SU-DHL-6 (cell line): ENCODE measurements at regions not wholly inside any gene's neighbourhood (a gene's known extent, or its start where the extent isn't known, plus 50 kb on each side); places are given as distances from the start of the nearest gene placed in this dataset.

ENCODE experiments used
- H2AFZ ChIP-seq: fragments of 200-600 bp; sonication (generic); 2 replicates; pipeline ENCODE4 v1.6.1; 2014; ENCODE audit warnings: low read depth, mild to moderate bottlenecking, moderate library complexity, mixed read lengths, antibody characterized with exemption, low read length; ENCODE audit not compliant: severe bottlenecking
- H3F3A ChIP-seq: fragments of 200-600 bp; shearing (Covaris generic); 2 replicates; pipeline ENCODE4 v1.6.0; 2016; ENCODE audit warnings: antibody characterized with exemption, mild to moderate bottlenecking; ENCODE audit not compliant: insufficient read depth
- H3K27ac ChIP-seq: fragments of 200-600 bp; sonication (generic); 2 replicates; pipeline ENCODE4 v1.5.1; 2016; ENCODE audit warnings: low read depth, mild to moderate bottlenecking, low read length, moderate library complexity, mixed read lengths
- H3K27me3 ChIP-seq: fragments of 200-600 bp; sonication (generic), shearing (Covaris generic); 2 replicates; pipeline ENCODE4 v1.6.0; 2014; ENCODE audit warnings: mild to moderate bottlenecking, low read length
- H3K36me3 ChIP-seq: fragments of 200-600 bp; sonication (generic); 2 replicates; pipeline ENCODE4 v1.6.1; 2014; ENCODE audit warnings: mild to moderate bottlenecking, low read length, mixed read lengths
- H3K4me2 ChIP-seq: fragments of 300-600, 200-600 bp; shearing (Covaris generic), sonication (generic); 2 replicates; pipeline ENCODE4 v1.6.0; 2014; ENCODE audit warnings: low read length, low read depth, mild to moderate bottlenecking; ENCODE audit not compliant: poor library complexity, severe bottlenecking
- H3K4me3 ChIP-seq: fragments of 200-600 bp; sonication (generic); 2 replicates; pipeline ENCODE4 v1.5.1; 2014; ENCODE audit warnings: antibody characterized with exemption, low read length, mild to moderate bottlenecking, mixed read lengths; ENCODE audit not compliant: insufficient read depth, poor library complexity, severe bottlenecking
- H3K79me2 ChIP-seq: fragments of 200-600 bp; sonication (generic); 2 replicates; pipeline ENCODE4 v1.6.1; 2014; ENCODE audit warnings: mild to moderate bottlenecking, low read length, moderate library complexity; ENCODE audit not compliant: insufficient read depth
- H3K9ac ChIP-seq: fragments of 200-600 bp; sonication (generic); 2 replicates; pipeline ENCODE4 v1.7.0; 2014; ENCODE audit warnings: mild to moderate bottlenecking, low read length
- H3K9me2 ChIP-seq: fragments of 200-600 bp; sonication (generic); replicated peaks from 2 replicates; pipeline ENCODE4 v1.6.1; 2014; ENCODE audit warnings: low read length; ENCODE audit not compliant: insufficient read depth
- H3K9me3 ChIP-seq: fragments of 200-600 bp; sonication (generic); 2 replicates; pipeline ENCODE4 v1.6.1; 2014; ENCODE audit warnings: low read length, mixed read lengths; ENCODE audit not compliant: insufficient read depth
- H4K20me1 ChIP-seq: fragments of 200-600 bp; sonication (generic); 2 replicates; pipeline ENCODE4 v1.6.1; 2014; ENCODE audit warnings: low read depth, mild to moderate bottlenecking, antibody characterized with exemption, low read length, moderate library complexity, mixed read lengths
- CTCF ChIP-seq: fragments of 200-600 bp; sonication (generic); IDR thresholded peaks from one replicate; pipeline ENCODE4 v1.5.1; 2017; ENCODE audit warnings: antibody characterized with exemption, mild to moderate bottlenecking, low read length, moderate library complexity; ENCODE audit not compliant: insufficient read depth, poor library complexity, severe bottlenecking
- EZH2phosphoT487 ChIP-seq: fragments of 200-600 bp; sonication (generic), shearing (Covaris generic); conservative IDR thresholded peaks from 2 replicates; pipeline ENCODE4 v1.6.1; 2018; ENCODE audit warnings: mild to moderate bottlenecking, antibody characterized with exemption, low read length, moderate library complexity, mixed read lengths

DNA sequence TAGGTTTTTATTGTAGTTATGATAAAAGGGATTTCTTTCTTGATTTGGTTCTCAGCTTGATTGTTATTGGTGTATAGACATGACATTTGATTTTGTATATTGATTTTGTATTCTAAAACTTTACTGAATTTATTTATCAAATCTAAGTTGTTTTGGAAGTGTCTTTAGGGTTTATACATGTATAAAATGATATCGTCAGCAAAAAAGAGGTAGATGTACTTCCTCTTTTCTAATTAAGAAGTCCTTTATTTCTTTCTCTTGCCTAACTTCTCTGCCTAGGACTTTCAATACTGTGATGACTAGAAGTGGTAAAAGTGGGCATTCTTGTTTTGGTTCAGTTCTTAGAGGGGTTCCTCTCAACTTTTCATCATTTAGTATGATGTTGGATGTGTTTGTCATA, 487.3 kb upstream of the KIF2B start:
- no peak for TF ChIP-seq CTCF
- TF ChIP-seq EZH2phosphoT487, result no peak
- no peaks in the 10 kb centered on the region for H4K20me1 ChIP-seq
- no peak overlapping the region for H3K27ac ChIP-seq
- H3K27me3 ChIP-seq, result no peaks in the 10 kb centered on the region
- no peaks in the 10 kb centered on the region for H3K9me3 ChIP-seq
- H3F3A ChIP-seq, result no peaks in the 10 kb centered on the region
- H3K4me3 ChIP-seq, result no peak overlapping the region
- no peaks in the 10 kb centered on the region for H3K79me2 ChIP-seq
- no peak overlapping the region for H2AFZ ChIP-seq
- no peak overlapping the region for H3K9ac ChIP-seq
- H3K4me2 ChIP-seq, result no peak overlapping the region
- no peaks in the 10 kb centered on the region for H3K9me2 ChIP-seq
- H3K36me3 ChIP-seq, result no peaks in the 10 kb centered on the region

- no peak overlapping the region for H3K4me2 ChIP-seq
- no peaks in the 10 kb centered on the region for H3K9me2 ChIP-seq
- H3K79me2 ChIP-seq, result no peaks in the 10 kb centered on the region
- no peaks in the 10 kb centered on the region for H3K36me3 ChIP-seq
- H3K9me3 ChIP-seq, result no peaks in the 10 kb centered on the region
- H3K4me3 ChIP-seq, result no peak overlapping the region
- H3K27me3 ChIP-seq, result no peaks in the 10 kb centered on the region
- no peaks in the 10 kb centered on the region for H4K20me1 ChIP-seq
- H3K27ac ChIP-seq, result no peak overlapping the region
- H3F3A ChIP-seq, result no peaks in the 10 kb centered on the region
- H2AFZ ChIP-seq, result no peak overlapping the region
- no peak overlapping the region for H3K9ac ChIP-seq
- TF ChIP-seq EZH2phosphoT487, result no peak
- no peak for TF ChIP-seq CTCF
These were observed 492.0 kb upstream of the KIF2B start for GRCh38 chr17:53330756-53331155.

DNA sequence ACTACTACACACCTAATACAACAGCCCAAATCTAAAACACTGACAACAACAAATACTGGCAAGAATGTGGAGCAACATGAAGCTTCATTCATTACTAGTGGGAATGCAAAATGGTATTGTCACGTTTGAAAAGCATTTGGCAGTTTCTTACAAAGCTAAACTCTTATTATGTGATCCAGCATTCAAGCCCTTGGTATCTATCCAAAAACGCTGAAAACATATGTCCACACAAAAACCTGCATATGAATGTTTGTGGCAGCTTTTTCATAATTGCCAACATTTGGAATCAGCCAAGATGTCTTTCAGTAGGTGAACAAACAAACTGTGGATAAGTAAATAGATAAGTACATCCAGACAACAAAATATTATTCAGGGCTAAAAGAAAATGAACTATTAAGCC, 501.1 kb upstream of the KIF2B start:
- no peaks in the 10 kb centered on the region for H3K9me2 ChIP-seq
- no peaks in the 10 kb centered on the region for H4K20me1 ChIP-seq
- H3K36me3 ChIP-seq, result no peaks in the 10 kb centered on the region
- no peak overlapping the region for H3K9ac ChIP-seq
- no peak overlapping the region for H3K27ac ChIP-seq
- no peaks in the 10 kb centered on the region for H3K9me3 ChIP-seq
- H3K4me3 ChIP-seq, result no peak overlapping the region
- no peaks in the 10 kb centered on the region for H3K79me2 ChIP-seq
- no peak for TF ChIP-seq CTCF
- no peak for TF ChIP-seq EZH2phosphoT487
- H3K27me3 ChIP-seq, result no peaks in the 10 kb centered on the region
- no peak overlapping the region for H2AFZ ChIP-seq
- H3K4me2 ChIP-seq, result no peak overlapping the region
- no peaks in the 10 kb centered on the region for H3F3A ChIP-seq

DNA sequence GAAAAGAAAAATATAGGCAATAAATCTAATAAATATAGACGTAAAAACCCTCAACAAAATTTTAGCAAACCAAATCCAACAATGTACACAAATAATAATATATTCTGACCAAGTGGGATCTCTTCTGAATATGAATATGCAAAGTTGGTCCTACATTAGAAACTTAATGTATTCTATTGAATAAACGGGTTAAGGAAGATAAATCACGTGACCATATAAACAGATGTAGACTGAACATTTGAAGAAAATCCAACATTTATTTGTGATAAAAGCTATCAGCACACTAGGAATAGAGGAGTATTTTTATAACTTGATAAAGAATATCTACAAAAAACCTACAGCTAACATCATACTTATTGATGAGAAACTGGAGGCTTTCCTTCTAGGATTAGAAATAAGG, 502.8 kb upstream of the KIF2B start:
- no peak overlapping the region for H3K9ac ChIP-seq
- H4K20me1 ChIP-seq, result no peaks in the 10 kb centered on the region
- no peaks in the 10 kb centered on the region for H3K9me3 ChIP-seq
- no peak overlapping the region for H2AFZ ChIP-seq
- H3K27ac ChIP-seq, result no peak overlapping the region
- H3K9me2 ChIP-seq, result no peaks in the 10 kb centered on the region
- TF ChIP-seq CTCF (no peak), EZH2phosphoT487 (no peak)
- no peaks in the 10 kb centered on the region for H3K27me3 ChIP-seq
- no peaks in the 10 kb centered on the region for H3F3A ChIP-seq
- no peak overlapping the region for H3K4me2 ChIP-seq
- H3K79me2 ChIP-seq, result no peaks in the 10 kb centered on the region
- no peak overlapping the region for H3K4me3 ChIP-seq
- no peaks in the 10 kb centered on the region for H3K36me3 ChIP-seq
